HUES6 (cell line): ENCODE measurements at regions not wholly inside any gene's neighbourhood (a gene's known extent, or its start where the extent isn't known, plus 50 kb on each side); places are given as distances from the start of the nearest gene placed in this dataset.
A peak's percentile ranks its signal among the peaks of the same experiment; 100 is the strongest.

Experiments used
- H3K27ac ChIP-seq: 2 replicates; pipeline ENCODE4 v1.7.0; 2013; ENCODE audit warnings: low read depth, mild to moderate bottlenecking, low read length, inconsistent platforms
- H3K27me3 ChIP-seq: 2 replicates; pipeline ENCODE4 v1.6.1; 2013; ENCODE audit warnings: low read length; ENCODE audit not compliant: control insufficient read depth, insufficient read depth
- H3K36me3 ChIP-seq: 2 replicates; pipeline ENCODE4 v1.6.1; 2013; ENCODE audit warnings: low read length; ENCODE audit not compliant: control insufficient read depth, insufficient read depth
- H3K4me1 ChIP-seq: 2 replicates; pipeline ENCODE4 v1.6.1; 2013; ENCODE audit warnings: low read length; ENCODE audit not compliant: control insufficient read depth, insufficient read depth
- H3K4me3 ChIP-seq: 2 replicates; pipeline ENCODE4 v1.5.1; 2013; ENCODE audit warnings: low read depth, low read length
- H3K9ac ChIP-seq: one replicate; pipeline ENCODE4 v1.6.1; 2013; ENCODE audit warnings: mild to moderate bottlenecking, low read length
- H3K9me3 ChIP-seq: 2 replicates; pipeline ENCODE4 v1.6.1; 2013; ENCODE audit warnings: low read depth, low read length; ENCODE audit not compliant: control insufficient read depth, insufficient read depth

DNA sequence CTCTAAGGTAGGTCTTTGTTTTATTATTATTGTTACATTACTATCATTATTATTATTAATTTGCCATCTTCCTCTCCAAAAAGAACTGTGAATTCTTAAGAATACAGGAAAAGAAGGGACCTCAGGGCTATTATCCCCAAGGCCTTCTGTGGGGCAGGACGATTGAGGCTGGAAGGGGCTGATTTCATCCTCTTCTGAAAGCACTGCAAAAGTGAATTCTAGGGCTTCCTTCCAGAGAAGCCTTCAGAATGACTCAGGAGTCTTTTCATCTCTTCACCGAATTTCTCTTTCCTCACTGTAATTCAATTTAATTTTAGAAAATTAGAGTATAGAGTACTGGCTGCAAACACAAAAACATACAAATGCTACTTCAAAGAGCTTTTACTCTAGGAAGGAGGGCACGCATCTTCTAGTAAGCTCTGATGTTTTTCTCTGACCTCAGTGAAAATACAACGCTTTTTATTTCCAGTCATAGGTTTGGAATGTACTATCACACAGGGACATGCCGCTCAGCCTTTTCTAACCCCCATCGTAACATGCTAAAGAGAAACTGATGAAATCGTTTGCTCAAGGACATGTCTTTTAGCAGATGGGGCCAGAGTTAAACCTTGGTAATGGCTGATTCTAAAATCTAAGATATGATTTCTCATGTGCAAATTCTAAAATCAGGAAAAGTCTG lies 280.2 kb upstream of the PITRM1 start:
- H3K4me1 ChIP-seq = peaks cover 30% of the 10 kb centered on the region
- no peak overlapping the region for H3K4me3 ChIP-seq
- H3K27ac ChIP-seq = 0 out of 2 replicates have a peak overlapping the region, but pooled peaks have one; percentile 10
- no peaks in the 10 kb centered on the region for H3K27me3 ChIP-seq
- H3K36me3 ChIP-seq = no peaks in the 10 kb centered on the region
- H3K9me3 ChIP-seq = peaks cover 9% of the 10 kb centered on the region
- no peak overlapping the region for H3K9ac ChIP-seq

- no peaks in the 10 kb centered on the region for H3K36me3 ChIP-seq
- H3K9ac ChIP-seq = no peak overlapping the region
- peaks cover 3% of the 10 kb centered on the region; the same call in 1 of the 2 replicates for H3K9me3 ChIP-seq
- H3K4me3 ChIP-seq = no peak overlapping the region
- no peaks in the 10 kb centered on the region for H3K27me3 ChIP-seq
- H3K4me1 ChIP-seq = peaks cover 30% of the 10 kb centered on the region
- no peak overlapping the region for H3K27ac ChIP-seq
Measured at GRCh38 chr10:3452173-3452626, 279.6 kb upstream of the PITRM1 start.

GRCh38 chr10:3451516-3452172 lies 279.1 kb upstream of the PITRM1 start:
- Histone ChIP-seq H3K27me3 (no peaks in the 10 kb centered on the region), H3K27ac (no peak overlapping the region), H3K4me3 (no peak overlapping the region), H3K36me3 (no peaks in the 10 kb centered on the region), H3K9ac (no peak overlapping the region), H3K9me3 (no peaks in the 10 kb centered on the region), H3K4me1 (peaks cover 30% of the 10 kb centered on the region)

DNA sequence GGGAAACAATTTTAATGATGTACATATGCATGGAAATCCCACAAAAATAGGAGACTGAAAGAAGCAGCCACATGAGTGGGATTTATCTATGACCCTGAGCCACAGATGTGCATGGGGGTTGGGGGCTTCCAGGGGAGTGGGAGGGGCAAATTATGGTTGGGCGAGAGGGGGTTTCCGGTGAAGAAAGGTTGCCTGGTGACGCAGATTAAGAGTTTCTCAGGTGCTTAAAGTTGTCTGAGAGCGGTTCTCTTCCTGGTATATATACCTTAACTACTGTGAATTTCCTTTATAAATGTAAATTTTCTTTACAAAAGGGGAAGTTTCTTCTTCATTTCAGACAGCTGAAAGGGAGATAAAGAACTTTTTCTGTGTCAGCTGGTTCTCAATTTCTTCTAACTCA lies 273.6 kb upstream of the PITRM1 start:
- Histone ChIP-seq H3K36me3 (no peaks in the 10 kb centered on the region), H3K27me3 (no peaks in the 10 kb centered on the region), H3K4me3 (no peak overlapping the region), H3K9ac (no peak overlapping the region), H3K4me1 (peaks cover 2% of the 10 kb centered on the region; the same call in 1 of the 2 replicates), H3K9me3 (peaks cover 16% of the 10 kb centered on the region), H3K27ac (no peak overlapping the region)

DNA sequence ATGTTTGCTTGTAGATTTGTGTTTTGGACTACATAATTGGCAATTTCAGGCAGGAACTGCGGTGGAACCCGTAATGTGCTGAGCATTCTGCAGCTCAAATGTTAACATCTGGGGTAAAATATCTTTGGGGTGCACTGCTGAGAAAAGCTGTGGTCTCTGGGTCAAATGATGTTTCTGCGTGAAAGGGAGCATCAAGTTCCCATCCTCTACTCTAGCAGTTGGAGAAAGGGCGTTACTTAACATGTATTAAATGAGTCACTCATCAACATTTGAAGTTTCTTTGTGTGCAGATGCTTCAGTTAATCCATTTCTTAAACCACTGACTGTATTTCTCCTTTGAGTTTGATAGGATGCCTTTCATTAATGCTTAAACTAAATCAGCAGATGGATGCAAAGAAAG lies 273.1 kb upstream of the PITRM1 start:
- Histone ChIP-seq H3K4me1 (no peaks in the 10 kb centered on the region), H3K9me3 (peaks cover 16% of the 10 kb centered on the region), H3K9ac (no peak overlapping the region), H3K27me3 (no peaks in the 10 kb centered on the region), H3K36me3 (no peaks in the 10 kb centered on the region), H3K27ac (no peak overlapping the region), H3K4me3 (no peak overlapping the region)

DNA sequence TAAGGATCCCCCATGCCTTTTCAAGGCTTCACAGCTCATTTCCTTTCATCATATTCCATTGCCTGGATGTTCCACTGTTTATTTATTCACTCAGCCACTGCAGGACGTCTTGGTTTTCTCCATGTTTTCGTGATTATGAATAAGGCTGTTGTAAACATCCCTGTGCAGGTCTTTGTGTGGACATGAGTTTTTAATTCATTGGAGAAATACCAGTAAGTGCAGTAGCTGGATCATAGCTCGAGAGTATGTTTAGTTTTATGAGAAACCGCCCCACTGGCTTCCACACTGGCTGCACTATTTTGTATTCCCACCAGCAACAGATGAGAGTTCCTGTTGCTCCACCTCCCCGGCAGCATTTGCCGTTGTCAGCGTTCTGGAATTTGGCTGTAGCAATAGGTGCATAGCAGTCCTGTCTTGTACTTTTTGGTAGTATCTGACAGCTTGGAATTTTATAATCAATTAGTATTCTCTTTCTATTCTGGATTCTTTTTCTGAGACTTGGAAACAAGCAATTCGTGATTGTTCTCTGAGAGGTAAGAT lies 269.9 kb upstream of the PITRM1 start:
- H3K4me1 ChIP-seq = no peaks in the 10 kb centered on the region
- H3K9me3 ChIP-seq = peaks cover 25% of the 10 kb centered on the region
- H3K9ac ChIP-seq = no peak overlapping the region
- H3K27me3 ChIP-seq = no peaks in the 10 kb centered on the region
- no peak overlapping the region for H3K4me3 ChIP-seq
- no peaks in the 10 kb centered on the region for H3K36me3 ChIP-seq
- H3K27ac ChIP-seq = no peak overlapping the region

DNA sequence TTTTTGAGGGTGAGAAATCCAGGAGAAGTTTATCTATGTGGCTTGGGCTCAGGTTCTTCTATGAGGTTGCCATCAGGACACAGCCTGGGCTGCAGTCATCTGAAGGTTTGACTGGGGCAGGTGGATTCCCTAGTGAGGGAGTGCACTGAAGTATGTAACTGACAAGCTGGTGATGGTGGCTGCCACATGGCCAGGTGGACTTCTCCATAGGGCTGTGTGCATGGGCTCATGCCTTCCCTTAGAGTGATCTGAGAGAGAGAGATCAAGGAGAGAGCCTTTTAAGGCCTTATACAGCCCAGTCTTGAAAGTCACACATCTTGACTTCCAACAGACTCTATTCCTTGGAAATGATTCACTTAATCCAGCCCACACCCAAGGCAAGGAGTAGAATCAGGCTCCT lies 266.6 kb upstream of the PITRM1 start:
- Histone ChIP-seq H3K4me3 (no peak overlapping the region), H3K27me3 (no peaks in the 10 kb centered on the region), H3K36me3 (no peaks in the 10 kb centered on the region), H3K4me1 (no peaks in the 10 kb centered on the region), H3K27ac (no peak overlapping the region), H3K9me3 (peaks cover 25% of the 10 kb centered on the region), H3K9ac (no peak overlapping the region)

GRCh38 chr10:3438606-3439005 lies 266.0 kb upstream of the PITRM1 start:
- Histone ChIP-seq H3K9ac (no peak overlapping the region), H3K4me1 (no peaks in the 10 kb centered on the region), H3K27me3 (no peaks in the 10 kb centered on the region), H3K27ac (no peak overlapping the region), H3K36me3 (no peaks in the 10 kb centered on the region), H3K4me3 (no peak overlapping the region), H3K9me3 (peaks cover 24% of the 10 kb centered on the region)

DNA sequence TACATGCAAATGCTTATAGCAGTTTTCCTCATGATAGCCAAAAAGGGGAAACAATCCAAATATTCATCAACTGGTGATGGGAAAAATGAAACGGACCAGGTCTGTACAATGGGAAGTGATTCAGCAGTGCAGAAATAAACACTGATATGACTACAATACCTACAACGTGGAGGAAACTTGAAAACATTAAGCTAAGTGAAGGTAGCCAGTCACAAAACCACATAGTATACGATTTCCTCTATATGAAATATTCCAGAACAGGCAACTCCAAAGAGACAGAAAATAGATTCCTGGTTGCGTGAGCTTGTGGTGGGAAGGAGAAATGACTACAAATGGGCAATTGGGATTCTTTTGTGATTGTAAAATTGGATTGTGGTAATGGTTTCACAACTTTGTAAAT lies 263.1 kb upstream of the PITRM1 start:
- Histone ChIP-seq H3K4me3 (no peak overlapping the region), H3K4me1 (no peaks in the 10 kb centered on the region), H3K9me3 (peaks cover 11% of the 10 kb centered on the region), H3K9ac (no peak overlapping the region), H3K27me3 (no peaks in the 10 kb centered on the region), H3K27ac (no peak overlapping the region), H3K36me3 (no peaks in the 10 kb centered on the region)

- H3K36me3 ChIP-seq = no peaks in the 10 kb centered on the region
- H3K27me3 ChIP-seq = no peaks in the 10 kb centered on the region
- no peak overlapping the region for H3K27ac ChIP-seq
- H3K4me1 ChIP-seq = no peaks in the 10 kb centered on the region
- H3K9me3 ChIP-seq = peaks cover 10% of the 10 kb centered on the region
- no peak overlapping the region for H3K4me3 ChIP-seq
- no peak overlapping the region for H3K9ac ChIP-seq
Measured at GRCh38 chr10:3433988-3434387, 261.4 kb upstream of the PITRM1 start.

DNA sequence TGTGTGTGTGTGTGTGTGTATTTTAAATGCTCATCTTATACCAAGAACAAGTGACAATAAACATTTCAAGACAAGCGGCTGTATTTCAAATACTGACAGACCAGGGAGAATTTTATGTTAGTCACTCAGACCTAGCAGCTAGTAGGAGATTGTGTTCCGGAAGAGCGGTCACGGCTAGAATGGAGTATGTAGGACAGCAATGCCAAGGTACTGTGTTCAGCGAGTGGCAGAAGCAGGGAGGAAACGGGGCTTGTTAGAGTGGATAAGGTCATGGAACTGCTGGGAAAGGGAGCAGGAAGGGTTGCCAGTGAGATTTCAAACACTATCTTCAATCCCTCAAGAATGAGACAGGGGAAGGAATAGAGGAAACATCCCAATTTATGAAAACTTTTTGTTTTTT lies 260.5 kb upstream of the PITRM1 start:
- Histone ChIP-seq H3K4me1 (no peaks in the 10 kb centered on the region), H3K27ac (no peak overlapping the region), H3K27me3 (no peaks in the 10 kb centered on the region), H3K9me3 (peaks cover 6% of the 10 kb centered on the region; the same call in 1 of the 2 replicates), H3K9ac (no peak overlapping the region), H3K36me3 (no peaks in the 10 kb centered on the region), H3K4me3 (no peak overlapping the region)
